H1 (cell line): ENCODE measurements at regions not wholly inside any gene's neighbourhood (a gene's known extent, or its start where the extent isn't known, plus 50 kb on each side); places are given as distances from the start of the nearest gene placed in this dataset.

Experiments used
- CTCF ChIP-seq, 3 experiments: IDR thresholded peaks; 1 replicate in 2 of 3; 2 replicates in 1 of 3; pipeline versions ENCODE4 v1.5.1 to v1.6.1; 2011; ENCODE audit warnings: low read length in 3 of 3, mild to moderate bottlenecking in 3 of 3, inconsistent platforms in 2 of 3, low read depth in 1 of 3, moderate library complexity in 1 of 3; ENCODE audit not compliant: insufficient read depth in 1 of 3; ENCODE audit errors: control extremely low read depth in 1 of 3
- EZH2 ChIP-seq: fragments of 200-600 bp; sonication (generic); IDR thresholded peaks from 2 replicates; pipeline ENCODE4 v1.7.1; 2012; ENCODE audit warnings: low read depth, mild to moderate bottlenecking, moderate library complexity, low read length, inconsistent platforms; ENCODE audit not compliant: severe bottlenecking
- POLR2A ChIP-seq, 2 experiments: IDR thresholded peaks; 1 replicate in 1 of 2; 2 replicates in 1 of 2; pipeline ENCODE4 v1.6.1; 2011; ENCODE audit warnings: low read depth in 2 of 2, low read length in 2 of 2, mild to moderate bottlenecking in 2 of 2; ENCODE audit errors: control extremely low read depth in 1 of 2
- RAD21 ChIP-seq, 2 experiments: IDR thresholded peaks in 1 of 2; conservative IDR thresholded peaks in 1 of 2; 2 replicates each; pipeline ENCODE4 v1.6.1; 2011; ENCODE audit warnings: low read depth in 2 of 2, low read length in 2 of 2, improper control_type of control experiment in 1 of 2, inconsistent platforms in 1 of 2, mild to moderate bottlenecking in 1 of 2, moderate library complexity in 1 of 2
- RFX5 ChIP-seq: IDR thresholded peaks from 2 replicates; pipeline ENCODE4 v1.6.1; 2011; ENCODE audit warnings: low read depth, low read length, improper control_type of control experiment, borderline replicate concordance

DNA sequence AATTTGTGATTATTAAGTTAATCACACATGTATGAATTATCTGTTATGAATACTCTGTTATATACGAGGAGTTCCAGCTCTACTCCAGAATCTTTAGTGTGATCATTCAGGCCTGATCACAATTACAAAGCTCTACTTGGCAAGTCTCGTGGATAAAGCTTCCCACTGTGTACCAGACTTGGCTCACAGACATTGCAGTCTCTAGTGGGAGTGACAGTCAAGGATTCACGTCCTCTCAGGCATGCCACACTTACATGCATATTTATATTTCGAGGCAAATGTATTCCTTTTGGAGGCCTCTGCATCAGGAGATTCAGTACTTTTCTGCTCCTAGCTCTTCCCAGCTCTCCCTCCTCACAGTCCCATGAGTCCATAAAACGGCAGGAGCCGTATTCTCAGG, 403.4 kb upstream of the CDH7 start:
- TF ChIP-seq RAD21 (IDR thresholded peaks at IDR 0.05 in 1 of 2, conservative IDR thresholded peaks at IDR 0.05 in 1 of 2; ENCODE audit: low read depth in 2 of 2, low read length in 2 of 2) (no peak), POLR2A (IDR thresholded peaks at IDR 0.05; ENCODE audit: control extremely low read depth in 1 of 2, low read depth in 2 of 2, low read length in 2 of 2) (no peak), EZH2 (no peak), CTCF (IDR thresholded peaks at IDR 0.05; ENCODE audit: control extremely low read depth in 1 of 3, insufficient read depth in 1 of 3, low read depth in 1 of 3, low read length in 3 of 3) (no peak), RFX5 (no peak)
